Stomach (tissue), 4 donors: ENCODE measurements at regions not wholly inside any gene's neighbourhood (a gene's known extent, or its start where the extent isn't known, plus 50 kb on each side); places are given as distances from the start of the nearest gene placed in this dataset.

Experiments
- POLR2A ChIP-seq, 4 donors: fragments of 450-650 bp; IDR thresholded peaks; one replicate each; pipeline ENCODE4 v1.6.1; 2016; ENCODE audit warnings: antibody characterized with exemption in 4 of 4, control low read depth in 2 of 4, mild to moderate bottlenecking in 1 of 4, moderate library complexity in 1 of 4
- POLR2AphosphoS5 ChIP-seq, 3 donors: sonication (generic); formaldehyde crosslinking; IDR thresholded peaks; one replicate each; pipeline ENCODE4 v1.6.1; 2016; ENCODE audit warnings: antibody characterized with exemption in 3 of 3
- TF ChIP-seq, protein P1 (sequence below), 7 experiments: fragments of 450-650 bp in 4 of 7; fragments of 200-600 bp in 3 of 7; sonication (generic) in 3 of 7; IDR thresholded peaks; one replicate each; pipeline ENCODE4 v1.5.1; 2016 to 2019; ENCODE audit warnings: antibody characterized with exemption in 7 of 7, control low read depth in 2 of 7, mild to moderate bottlenecking in 1 of 7

DNA sequence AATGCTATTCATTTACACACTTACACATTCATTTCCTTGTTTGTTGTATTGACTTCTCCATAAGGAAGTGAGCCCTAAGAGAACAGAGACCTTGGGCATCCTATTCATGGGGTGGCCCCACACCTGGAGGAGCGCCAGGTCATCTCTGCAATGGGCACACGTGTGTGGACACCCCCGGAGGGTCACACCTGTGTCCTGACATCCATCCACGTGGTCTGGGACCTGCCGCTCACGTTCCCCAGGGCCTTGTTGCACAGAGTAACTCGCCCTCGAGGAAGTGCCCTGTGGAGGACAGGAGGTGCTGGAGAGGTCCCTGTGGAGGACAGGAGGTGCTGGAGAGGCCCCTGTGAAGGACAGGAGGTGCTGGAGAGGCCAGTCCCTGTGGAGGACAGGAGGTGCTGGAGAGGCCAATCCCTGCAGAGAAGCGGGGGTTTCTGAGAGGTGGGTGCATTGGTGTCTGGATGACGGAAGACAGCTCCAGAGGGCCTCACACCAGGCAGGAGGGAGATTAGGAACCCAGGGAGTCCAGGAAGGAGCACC is 73.2 kb upstream of the GPC1 start:
- TF ChIP-seq, protein P1, sequence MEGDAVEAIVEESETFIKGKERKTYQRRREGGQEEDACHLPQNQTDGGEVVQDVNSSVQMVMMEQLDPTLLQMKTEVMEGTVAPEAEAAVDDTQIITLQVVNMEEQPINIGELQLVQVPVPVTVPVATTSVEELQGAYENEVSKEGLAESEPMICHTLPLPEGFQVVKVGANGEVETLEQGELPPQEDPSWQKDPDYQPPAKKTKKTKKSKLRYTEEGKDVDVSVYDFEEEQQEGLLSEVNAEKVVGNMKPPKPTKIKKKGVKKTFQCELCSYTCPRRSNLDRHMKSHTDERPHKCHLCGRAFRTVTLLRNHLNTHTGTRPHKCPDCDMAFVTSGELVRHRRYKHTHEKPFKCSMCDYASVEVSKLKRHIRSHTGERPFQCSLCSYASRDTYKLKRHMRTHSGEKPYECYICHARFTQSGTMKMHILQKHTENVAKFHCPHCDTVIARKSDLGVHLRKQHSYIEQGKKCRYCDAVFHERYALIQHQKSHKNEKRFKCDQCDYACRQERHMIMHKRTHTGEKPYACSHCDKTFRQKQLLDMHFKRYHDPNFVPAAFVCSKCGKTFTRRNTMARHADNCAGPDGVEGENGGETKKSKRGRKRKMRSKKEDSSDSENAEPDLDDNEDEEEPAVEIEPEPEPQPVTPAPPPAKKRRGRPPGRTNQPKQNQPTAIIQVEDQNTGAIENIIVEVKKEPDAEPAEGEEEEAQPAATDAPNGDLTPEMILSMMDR (IDR thresholded peaks at IDR 0.05): no peak
- TF ChIP-seq POLR2A (IDR thresholded peaks at IDR 0.05) (no peak), POLR2AphosphoS5 (IDR thresholded peaks at IDR 0.05) (no peak)
